Right lobe of liver (tissue), 6 donors: ENCODE measurements at regions not wholly inside any gene's neighbourhood (a gene's known extent, or its start where the extent isn't known, plus 50 kb on each side); places are given as distances from the start of the nearest gene placed in this dataset.

Source experiments
- ATAC-seq, 4 donors: fragments of 200-7000 bp; cut with Tn5 transposase; one replicate each; pipeline ENCODE4 v1.9.1; 2020; ENCODE audit warnings: mild to moderate bottlenecking in 4 of 4, moderate library complexity in 4 of 4
- DNase-seq, 3 donors: peaks; one replicate each; pipeline ENCODE4 v3.0.0-alpha.2; 2020
- H3K27ac ChIP-seq, 3 donors: fragments of 200-600 bp; one replicate each; pipeline ENCODE4 v1.8.0; 2022
- H3K27me3 ChIP-seq, 2 donors: fragments of 200-600 bp; one replicate each; pipeline ENCODE4 v1.8.0; 2022
- H3K36me3 ChIP-seq, 4 donors: fragments of 200-600 bp; sonication (generic) in 1 of 4; one replicate each; pipeline versions ENCODE4 v1.5.1 to v1.8.0; 2017 to 2022; ENCODE audit warnings: control low read depth in 1 of 4
- H3K4me1 ChIP-seq, 4 donors: fragments of 200-600 bp; sonication (generic) in 1 of 4; one replicate each; pipeline versions ENCODE4 v1.5.1 to v1.8.0; 2017 to 2022; ENCODE audit warnings: control low read depth in 1 of 4
- H3K4me3 ChIP-seq, 3 donors: fragments of 200-600 bp; one replicate each; pipeline ENCODE4 v1.8.0; 2022
- H3K9me3 ChIP-seq, 4 donors: fragments of 200-600 bp; sonication (generic) in 1 of 4; one replicate each; pipeline versions ENCODE4 v1.5.1 to v1.8.0; 2017 to 2022; ENCODE audit warnings: control low read depth in 1 of 4
- CTCF ChIP-seq, 4 donors: fragments of 200-600 bp in 3 of 4; fragments of 450-650 bp in 1 of 4; IDR thresholded peaks; one replicate each; pipeline versions ENCODE4 v1.5.1 to v1.8.0; 2016 to 2022; ENCODE audit warnings: antibody characterized with exemption in 4 of 4, mild to moderate bottlenecking in 2 of 4
- POLR2A ChIP-seq: fragments of 450-650 bp; IDR thresholded peaks from one replicate; pipeline ENCODE4 v1.6.1; 2017; ENCODE audit warnings: antibody characterized with exemption, mild to moderate bottlenecking
- WGBS: methylation state at CpG from one replicate; pipeline ENCODE4 v1.1.6; 2018; ENCODE audit warnings: low coverage, low lambda C conversion rate; ENCODE audit not compliant: insufficient coverage; ENCODE audit errors: missing lambda C conversion rate; 5-methylcytosine and 5-hydroxymethylcytosine counted together
- intact Hi-C, 2 donors: fragments of 100-400 bp; cut with DNase I; formaldehyde crosslinking; loops; one replicate each; pipeline versions ENCODE4 v1.11.2 to v1.14.1; 2022
- donor health status: DM: no; HTN: yes; CAD: no.
- donor health status: DM: no; HTN: no; CAD: no.
- donor health status: DM: no; HTN: no; CAD: no.
- donor health status: DM: no; HTN: yes; CAD: no.
- donor health status: DM: no; HTN: yes; CAD: no.

DNA sequence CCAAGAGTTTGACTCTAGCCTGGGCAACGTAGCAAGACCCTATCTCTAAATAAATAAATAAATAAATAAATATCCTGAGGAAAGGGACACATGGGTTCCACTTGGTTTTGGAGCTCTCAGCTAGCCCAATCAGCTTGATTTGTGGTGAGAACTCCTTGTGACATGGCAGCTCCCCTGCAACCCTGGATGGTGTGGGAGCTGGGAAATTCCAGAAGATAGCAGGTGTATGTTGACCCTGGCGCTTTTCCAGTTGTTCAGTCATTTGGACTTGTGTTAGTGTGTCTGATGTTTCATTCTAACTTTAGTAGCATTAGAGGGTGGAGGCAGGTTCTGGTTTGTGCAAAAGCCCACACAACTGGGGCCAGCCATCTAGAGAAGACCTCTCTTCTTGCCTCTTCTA is 148.5 kb upstream of the NCAM1 start:
- Histone ChIP-seq H3K27me3 (no peaks in the 10 kb centered on the region), H3K9me3 (no peaks in the 10 kb centered on the region), H3K4me1 (no peaks in the 10 kb centered on the region), H3K27ac (no peak overlapping the region), H3K4me3 (no peak overlapping the region), H3K36me3 (no peaks in the 10 kb centered on the region)
- intact Hi-C loops: no loop called here
- ATAC-seq (no peak), DNase-seq (no peak)
- TF ChIP-seq POLR2A (no peak), CTCF (IDR thresholded peaks at IDR 0.05) (no peak)
- WGBS: 14% methylated on average over 2 of the region's 2 CpGs

DNA sequence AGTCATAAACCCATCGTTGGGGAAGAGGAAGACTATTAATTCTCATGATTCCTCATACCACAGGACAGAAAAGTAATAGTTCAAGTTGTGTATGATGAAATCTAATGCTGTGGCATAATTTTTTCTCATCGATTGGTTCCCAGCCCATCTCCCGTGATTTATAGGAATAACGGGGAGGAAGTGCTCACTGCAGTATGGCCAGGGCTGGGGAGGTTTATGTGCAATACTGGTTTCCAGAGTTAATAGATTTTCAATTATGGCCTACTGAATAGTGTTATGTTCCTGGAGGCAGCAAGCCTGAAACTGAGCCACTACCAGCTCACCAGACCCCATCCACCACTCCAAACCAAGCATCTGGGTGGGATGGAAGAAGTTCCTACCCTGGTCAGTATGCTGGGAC is 147.1 kb upstream of the NCAM1 start:
- ATAC-seq (no peak), DNase-seq (no peak)
- intact Hi-C loops: no loop called here
- Histone ChIP-seq H3K36me3 (no peaks in the 10 kb centered on the region), H3K27ac (no peak overlapping the region), H3K4me3 (no peak overlapping the region), H3K4me1 (no peaks in the 10 kb centered on the region), H3K27me3 (no peaks in the 10 kb centered on the region), H3K9me3 (no peaks in the 10 kb centered on the region)
- TF ChIP-seq CTCF (IDR thresholded peaks at IDR 0.05) (no peak), POLR2A (no peak)
- 68% methylated on average over 4 of the region's 4 CpGs for WGBS

- no CpG with 5 or more reads among the region's 3 CpGs for WGBS
- no peaks in the 10 kb centered on the region for H3K27me3 ChIP-seq
- ATAC-seq: no peak
- H3K9me3 ChIP-seq: no peaks in the 10 kb centered on the region
- H3K4me1 ChIP-seq: no peaks in the 10 kb centered on the region
- no peak overlapping the region for H3K4me3 ChIP-seq
- TF ChIP-seq CTCF (IDR thresholded peaks at IDR 0.05): no peak
- no peak for TF ChIP-seq POLR2A
- intact Hi-C loops: no loop called here
- no peak overlapping the region for H3K27ac ChIP-seq
- H3K36me3 ChIP-seq: no peaks in the 10 kb centered on the region
- no peak for DNase-seq
Observed at GRCh38 chr11:112817376-112817775, 143.8 kb upstream of the NCAM1 start.

GRCh38 chr11:112822478-112823274 is 138.5 kb upstream of the NCAM1 start:
- TF ChIP-seq CTCF (IDR thresholded peaks at IDR 0.05) (no peak), POLR2A (no peak)
- ATAC-seq: peak; percentile 42 to 91 (median 68)

More at GRCh38 chr11:112822478-112823274, 138.5 kb upstream of the NCAM1 start:
- intact Hi-C loops: no loop called here
- H3K9me3 ChIP-seq: no peaks in the 10 kb centered on the region
- H3K27ac ChIP-seq: no peak overlapping the region
- DNase-seq: peak in 1 of 3 donors; percentile 25
- WGBS: 28% methylated on average over 3 of the region's 3 CpGs
- no peaks in the 10 kb centered on the region for H3K27me3 ChIP-seq
- H3K36me3 ChIP-seq: no peaks in the 10 kb centered on the region
- H3K4me3 ChIP-seq: no peak overlapping the region
- H3K4me1 ChIP-seq: peaks cover 0 to 4% (median 0%) of the 10 kb centered on the region in 4 donors
